ENCODE measurements at regions not wholly inside any gene's neighbourhood (a gene's known extent, or its start where the extent isn't known, plus 50 kb on each side); places are given as distances from the start of the nearest gene placed in this dataset.

DNA sequence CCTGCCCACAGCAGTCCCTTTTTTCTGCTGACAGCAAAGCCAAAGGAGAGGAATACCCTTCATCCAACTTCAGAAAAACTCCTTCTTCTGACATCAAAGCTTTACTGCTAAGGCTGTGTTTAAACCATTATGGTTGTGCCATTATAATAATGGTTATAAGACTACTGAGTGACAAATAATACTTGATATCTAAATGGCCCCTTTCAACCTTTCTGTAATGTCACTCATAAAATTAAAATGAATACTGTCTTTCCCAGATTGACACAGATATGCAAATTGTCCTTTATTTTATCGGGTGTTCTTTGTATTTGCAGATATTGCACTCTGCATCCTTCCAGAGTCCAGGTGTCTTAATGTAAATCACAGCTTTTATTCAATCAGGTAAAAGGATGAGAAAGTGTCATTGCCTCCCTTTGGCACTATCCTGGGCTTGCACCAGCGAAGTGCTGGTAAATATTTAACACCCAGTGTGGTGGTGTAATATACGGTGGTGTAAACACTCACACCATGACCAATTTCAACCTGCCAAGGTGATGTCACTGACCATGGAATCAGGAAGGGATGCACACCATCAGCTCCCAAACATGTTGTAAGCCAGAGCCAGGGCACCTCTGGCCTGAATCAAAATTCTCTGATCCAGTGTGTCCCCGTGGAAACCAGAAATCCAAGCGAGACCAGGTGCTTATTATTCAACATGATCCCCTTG lies 139.4 kb upstream of the TENM3 start:
- TF ChIP-seq, protein P1, sequence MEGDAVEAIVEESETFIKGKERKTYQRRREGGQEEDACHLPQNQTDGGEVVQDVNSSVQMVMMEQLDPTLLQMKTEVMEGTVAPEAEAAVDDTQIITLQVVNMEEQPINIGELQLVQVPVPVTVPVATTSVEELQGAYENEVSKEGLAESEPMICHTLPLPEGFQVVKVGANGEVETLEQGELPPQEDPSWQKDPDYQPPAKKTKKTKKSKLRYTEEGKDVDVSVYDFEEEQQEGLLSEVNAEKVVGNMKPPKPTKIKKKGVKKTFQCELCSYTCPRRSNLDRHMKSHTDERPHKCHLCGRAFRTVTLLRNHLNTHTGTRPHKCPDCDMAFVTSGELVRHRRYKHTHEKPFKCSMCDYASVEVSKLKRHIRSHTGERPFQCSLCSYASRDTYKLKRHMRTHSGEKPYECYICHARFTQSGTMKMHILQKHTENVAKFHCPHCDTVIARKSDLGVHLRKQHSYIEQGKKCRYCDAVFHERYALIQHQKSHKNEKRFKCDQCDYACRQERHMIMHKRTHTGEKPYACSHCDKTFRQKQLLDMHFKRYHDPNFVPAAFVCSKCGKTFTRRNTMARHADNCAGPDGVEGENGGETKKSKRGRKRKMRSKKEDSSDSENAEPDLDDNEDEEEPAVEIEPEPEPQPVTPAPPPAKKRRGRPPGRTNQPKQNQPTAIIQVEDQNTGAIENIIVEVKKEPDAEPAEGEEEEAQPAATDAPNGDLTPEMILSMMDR (IDR thresholded peaks at IDR 0.05; ENCODE audit: extremely low read depth, low read depth, low read length): no peak

DNA sequence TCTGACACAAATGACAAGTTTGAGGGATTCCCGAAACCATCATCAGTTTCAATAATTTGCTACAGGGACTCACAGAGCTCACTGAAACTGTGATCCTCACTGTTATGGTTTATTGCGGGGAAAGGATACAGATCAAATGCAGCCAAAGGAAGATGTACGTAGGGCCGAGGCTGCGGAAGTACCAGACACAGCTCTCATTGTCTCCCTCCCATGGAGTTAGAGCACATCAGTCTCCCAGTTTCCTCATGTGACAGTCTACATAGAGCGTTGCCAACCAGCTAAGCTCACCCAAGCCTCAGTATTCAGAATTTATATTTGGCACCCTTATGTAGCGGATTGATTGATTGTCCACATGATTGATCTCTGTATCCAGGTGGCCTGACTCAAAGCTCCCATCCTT lies 137.8 kb upstream of the TENM3 start:
- Histone ChIP-seq H3K4me1 (ENCODE audit: insufficient read depth, low read length) (no peaks in the 10 kb centered on the region), H3K27me3 (ENCODE audit: insufficient read depth, low read length) (no peaks in the 10 kb centered on the region), H3K4me3 (ENCODE audit: insufficient read depth, low read length) (no peak overlapping the region), H3K79me2 (ENCODE audit: insufficient read depth, low read length) (no peaks in the 10 kb centered on the region), H3K9me3 (ENCODE audit: low read depth, low read length) (no peaks in the 10 kb centered on the region), H2AFZ (ENCODE audit: low read length) (no peak overlapping the region), H3K4me2 (ENCODE audit: insufficient read depth, low read length) (no peak overlapping the region), H3K36me3 (ENCODE audit: insufficient read depth, low read length) (no peaks in the 10 kb centered on the region), H3K27ac (ENCODE audit: low read depth, low read length) (no peak overlapping the region), H4K20me1 (ENCODE audit: insufficient read depth, low read length) (no peaks in the 10 kb centered on the region)
- no peak for DNase-seq (ENCODE audit: insufficient read length, low spot score, missing footprints)
- TF ChIP-seq, protein P1 (IDR thresholded peaks at IDR 0.05; ENCODE audit: extremely low read depth, low read depth, low read length): no peak

More for the DNA sequence above, 139.4 kb upstream of the TENM3 start:
- no peaks in the 10 kb centered on the region for H3K79me2 ChIP-seq (ENCODE audit: insufficient read depth, low read length)
- H3K4me3 ChIP-seq (ENCODE audit: insufficient read depth, low read length): no peak overlapping the region
- no peaks in the 10 kb centered on the region for H4K20me1 ChIP-seq (ENCODE audit: insufficient read depth, low read length)
- no peak overlapping the region for H3K27ac ChIP-seq (ENCODE audit: low read depth, low read length)
- H3K27me3 ChIP-seq (ENCODE audit: insufficient read depth, low read length): no peaks in the 10 kb centered on the region
- DNase-seq (ENCODE audit: insufficient read length, low spot score, missing footprints): no peak
- no peaks in the 10 kb centered on the region for H3K36me3 ChIP-seq (ENCODE audit: insufficient read depth, low read length)
- no peaks in the 10 kb centered on the region for H3K9me3 ChIP-seq (ENCODE audit: low read depth, low read length)
- H3K4me1 ChIP-seq (ENCODE audit: insufficient read depth, low read length): no peaks in the 10 kb centered on the region
- H3K4me2 ChIP-seq (ENCODE audit: insufficient read depth, low read length): no peak overlapping the region
- H2AFZ ChIP-seq (ENCODE audit: low read length): no peak overlapping the region

DNA sequence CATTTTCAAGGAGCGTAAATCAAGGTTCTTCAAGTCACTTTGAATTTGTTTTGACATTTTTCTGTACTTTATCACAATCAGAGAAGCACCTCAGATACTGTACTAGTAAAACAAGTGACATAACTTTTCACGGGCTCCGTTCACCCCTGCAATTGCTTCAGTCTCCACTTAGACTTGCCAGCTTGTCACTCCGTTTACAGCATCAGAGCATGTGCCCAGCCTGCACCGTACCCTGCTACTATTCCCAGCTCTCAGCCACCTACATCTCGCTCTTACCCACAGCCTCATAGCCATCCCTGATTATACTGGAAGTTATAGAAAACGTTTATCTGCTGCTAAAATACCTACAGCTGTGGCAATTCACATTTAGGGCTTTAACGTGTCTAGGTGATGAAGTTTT lies 135.3 kb upstream of the TENM3 start:
- Histone ChIP-seq H3K4me3 (ENCODE audit: insufficient read depth, low read length) (no peak overlapping the region), H3K4me1 (ENCODE audit: insufficient read depth, low read length) (no peaks in the 10 kb centered on the region), H3K27me3 (ENCODE audit: insufficient read depth, low read length) (no peaks in the 10 kb centered on the region), H3K79me2 (ENCODE audit: insufficient read depth, low read length) (no peaks in the 10 kb centered on the region), H3K4me2 (ENCODE audit: insufficient read depth, low read length) (no peak overlapping the region), H3K9me3 (ENCODE audit: low read depth, low read length) (no peaks in the 10 kb centered on the region), H4K20me1 (ENCODE audit: insufficient read depth, low read length) (no peaks in the 10 kb centered on the region), H2AFZ (ENCODE audit: low read length) (peak overlapping the region; percentile 23), H3K36me3 (ENCODE audit: insufficient read depth, low read length) (no peaks in the 10 kb centered on the region), H3K27ac (ENCODE audit: low read depth, low read length) (no peak overlapping the region)
- DNase-seq (ENCODE audit: insufficient read length, low spot score, missing footprints): no peak
- TF ChIP-seq, protein P1 (IDR thresholded peaks at IDR 0.05; ENCODE audit: extremely low read depth, low read depth, low read length): no peak

DNA sequence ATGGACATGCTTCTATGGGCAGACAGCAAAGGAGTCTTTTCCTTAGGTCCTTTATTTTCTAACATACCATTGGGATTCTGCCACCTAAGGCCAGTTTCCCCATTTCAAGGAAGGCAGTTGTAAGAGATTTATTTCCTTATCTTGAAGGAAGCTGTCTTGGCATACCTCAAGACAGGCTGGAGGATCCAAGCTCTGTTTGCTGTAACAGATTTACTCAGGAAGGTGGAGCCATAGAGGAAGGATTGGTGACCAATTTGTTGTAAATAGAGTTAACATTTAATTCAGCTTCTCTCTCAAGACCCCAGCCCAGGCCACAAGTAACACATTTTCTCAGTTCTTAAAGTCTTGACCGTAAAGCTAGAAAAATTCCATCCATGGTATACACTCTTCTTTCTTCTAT lies 131.6 kb upstream of the TENM3 start:
- no peak for DNase-seq (ENCODE audit: insufficient read length, low spot score, missing footprints)
- Histone ChIP-seq H3K9me3 (ENCODE audit: low read depth, low read length) (no peaks in the 10 kb centered on the region), H4K20me1 (ENCODE audit: insufficient read depth, low read length) (no peaks in the 10 kb centered on the region), H3K4me1 (ENCODE audit: insufficient read depth, low read length) (no peaks in the 10 kb centered on the region), H3K79me2 (ENCODE audit: insufficient read depth, low read length) (no peaks in the 10 kb centered on the region), H2AFZ (ENCODE audit: low read length) (no peak overlapping the region), H3K27me3 (ENCODE audit: insufficient read depth, low read length) (no peaks in the 10 kb centered on the region), H3K36me3 (ENCODE audit: insufficient read depth, low read length) (no peaks in the 10 kb centered on the region), H3K4me3 (ENCODE audit: insufficient read depth, low read length) (no peak overlapping the region), H3K4me2 (ENCODE audit: insufficient read depth, low read length) (no peak overlapping the region), H3K27ac (ENCODE audit: low read depth, low read length) (no peak overlapping the region)
- TF ChIP-seq, protein P1 (IDR thresholded peaks at IDR 0.05; ENCODE audit: extremely low read depth, low read depth, low read length): no peak
